Right atrium auricular region (tissue), 2 donors: ENCODE measurements at regions not wholly inside any gene's neighbourhood (a gene's known extent, or its start where the extent isn't known, plus 50 kb on each side); places are given as distances from the start of the nearest gene placed in this dataset.

ENCODE experiments used
- DNase-seq: peaks from one replicate; pipeline ENCODE4 v3.0.0-alpha.2; 2019; ENCODE audit warnings: low spot score
- H3K27ac ChIP-seq, 2 donors: fragments of 200-600 bp; sonication (generic); 1 replicate in 1 of 2; 2 replicates in 1 of 2; pipeline ENCODE4 v1.5.1; 2016 to 2019
- H3K27me3 ChIP-seq, 2 donors: fragments of 200-600 bp; sonication (generic); one replicate each; pipeline versions ENCODE4 v1.5.1 to v1.6.0; 2017 to 2019
- H3K36me3 ChIP-seq: fragments of 200-600 bp; sonication (generic); one replicate; pipeline ENCODE4 v1.5.1; 2016
- H3K4me1 ChIP-seq, 2 donors: fragments of 200-600 bp; sonication (generic); one replicate each; pipeline versions ENCODE4 v1.5.1 to v1.6.0; 2017 to 2019
- H3K4me3 ChIP-seq, 2 donors: fragments of 200-600 bp; sonication (generic); 1 replicate in 1 of 2; 2 replicates in 1 of 2; pipeline ENCODE4 v1.5.1; 2017 to 2019; ENCODE audit warnings: mild to moderate bottlenecking in 1 of 2, moderate library complexity in 1 of 2
- H3K9me3 ChIP-seq, 2 donors: fragments of 200-600 bp; sonication (generic); one replicate each; pipeline ENCODE4 v1.5.1; 2019
- TF ChIP-seq, protein P1 (sequence below), 2 donors: fragments of 200-600 bp; sonication (generic); IDR thresholded peaks; one replicate each; pipeline ENCODE4 v1.5.1; 2019; ENCODE audit warnings: antibody characterized with exemption in 2 of 2

- TF ChIP-seq, protein P1, sequence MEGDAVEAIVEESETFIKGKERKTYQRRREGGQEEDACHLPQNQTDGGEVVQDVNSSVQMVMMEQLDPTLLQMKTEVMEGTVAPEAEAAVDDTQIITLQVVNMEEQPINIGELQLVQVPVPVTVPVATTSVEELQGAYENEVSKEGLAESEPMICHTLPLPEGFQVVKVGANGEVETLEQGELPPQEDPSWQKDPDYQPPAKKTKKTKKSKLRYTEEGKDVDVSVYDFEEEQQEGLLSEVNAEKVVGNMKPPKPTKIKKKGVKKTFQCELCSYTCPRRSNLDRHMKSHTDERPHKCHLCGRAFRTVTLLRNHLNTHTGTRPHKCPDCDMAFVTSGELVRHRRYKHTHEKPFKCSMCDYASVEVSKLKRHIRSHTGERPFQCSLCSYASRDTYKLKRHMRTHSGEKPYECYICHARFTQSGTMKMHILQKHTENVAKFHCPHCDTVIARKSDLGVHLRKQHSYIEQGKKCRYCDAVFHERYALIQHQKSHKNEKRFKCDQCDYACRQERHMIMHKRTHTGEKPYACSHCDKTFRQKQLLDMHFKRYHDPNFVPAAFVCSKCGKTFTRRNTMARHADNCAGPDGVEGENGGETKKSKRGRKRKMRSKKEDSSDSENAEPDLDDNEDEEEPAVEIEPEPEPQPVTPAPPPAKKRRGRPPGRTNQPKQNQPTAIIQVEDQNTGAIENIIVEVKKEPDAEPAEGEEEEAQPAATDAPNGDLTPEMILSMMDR (IDR thresholded peaks at IDR 0.05), result no peak
- Histone ChIP-seq H3K27ac (no peak overlapping the region), H3K36me3 (no peaks in the 10 kb centered on the region), H3K9me3 (no peaks in the 10 kb centered on the region), H3K27me3 (no peaks in the 10 kb centered on the region), H3K4me1 (no peaks in the 10 kb centered on the region), H3K4me3 (no peak overlapping the region)
- DNase-seq, result no peak
Observed at GRCh38 chr5:117230375-117230774, 655.8 kb upstream of the SEMA6A start.

- Histone ChIP-seq H3K27ac (no peak overlapping the region), H3K4me3 (no peak overlapping the region), H3K9me3 (no peaks in the 10 kb centered on the region), H3K27me3 (no peaks in the 10 kb centered on the region), H3K4me1 (no peaks in the 10 kb centered on the region), H3K36me3 (no peaks in the 10 kb centered on the region)
- DNase-seq, result no peak
- TF ChIP-seq, protein P1 (IDR thresholded peaks at IDR 0.05), result no peak
Observed at GRCh38 chr5:117220730-117221129, 646.1 kb upstream of the SEMA6A start.

DNA sequence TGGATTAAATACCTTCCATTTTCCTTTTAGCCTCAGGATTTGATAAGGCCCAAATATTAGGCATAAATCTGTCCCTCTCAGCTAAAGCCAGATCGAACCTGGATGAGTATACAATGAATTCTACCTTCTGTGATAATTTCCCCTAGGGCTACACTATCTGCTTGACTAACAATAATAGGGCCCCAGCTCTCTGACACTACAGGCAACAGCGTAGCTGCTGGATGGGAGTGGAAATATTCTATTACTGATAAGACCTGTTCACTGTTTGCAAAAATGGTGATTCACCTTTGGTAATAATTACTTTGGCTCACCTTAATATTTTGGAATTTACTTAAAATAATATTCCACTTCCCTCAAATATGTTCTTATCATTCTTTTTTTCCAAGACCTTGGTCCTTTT is 644.2 kb upstream of the SEMA6A start:
- H3K9me3 ChIP-seq, result no peaks in the 10 kb centered on the region
- no peak for DNase-seq
- H3K36me3 ChIP-seq, result no peaks in the 10 kb centered on the region
- H3K4me3 ChIP-seq, result no peak overlapping the region
- no peaks in the 10 kb centered on the region for H3K4me1 ChIP-seq
- H3K27me3 ChIP-seq, result no peaks in the 10 kb centered on the region
- TF ChIP-seq, protein P1 (IDR thresholded peaks at IDR 0.05), result no peak
- H3K27ac ChIP-seq, result no peak overlapping the region

DNA sequence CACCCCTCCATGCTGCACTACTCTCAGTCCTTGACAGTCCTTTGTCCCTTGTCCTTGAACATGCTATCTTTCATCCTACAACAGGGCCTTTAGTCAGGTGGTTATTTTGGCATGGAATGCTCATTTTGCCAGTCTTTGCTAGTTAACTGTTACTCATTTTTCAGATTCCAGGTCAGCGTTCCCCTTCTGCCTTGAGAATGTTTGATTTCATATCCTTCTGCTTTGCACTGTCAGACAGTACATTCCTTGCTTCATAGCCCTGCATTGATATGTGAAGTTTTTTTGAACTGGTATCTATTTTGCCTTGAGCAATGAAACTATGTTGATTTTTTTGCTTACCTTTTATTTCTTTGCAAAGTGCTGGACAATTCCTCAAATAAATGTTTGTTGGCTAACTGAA is 638.2 kb upstream of the SEMA6A start:
- H3K36me3 ChIP-seq, result no peaks in the 10 kb centered on the region
- H3K27ac ChIP-seq, result no peak overlapping the region
- H3K4me3 ChIP-seq, result no peak overlapping the region
- DNase-seq, result no peak
- no peaks in the 10 kb centered on the region for H3K4me1 ChIP-seq
- TF ChIP-seq, protein P1 (IDR thresholded peaks at IDR 0.05), result no peak
- H3K9me3 ChIP-seq, result peaks cover 0 to 3% of the 10 kb centered on the region in 2 donors
- no peaks in the 10 kb centered on the region for H3K27me3 ChIP-seq

- TF ChIP-seq, protein P1 (IDR thresholded peaks at IDR 0.05), result no peak
- no peaks in the 10 kb centered on the region for H3K4me1 ChIP-seq
- no peak overlapping the region for H3K4me3 ChIP-seq
Observed at GRCh38 chr5:117210796-117211195, 636.2 kb upstream of the SEMA6A start.

GRCh38 chr5:117209479-117209878 is 634.9 kb upstream of the SEMA6A start:
- no peak overlapping the region for H3K27ac ChIP-seq
- TF ChIP-seq, protein P1 (IDR thresholded peaks at IDR 0.05), result no peak
- peaks cover 0 to 3% of the 10 kb centered on the region in 2 donors for H3K9me3 ChIP-seq
- no peaks in the 10 kb centered on the region for H3K36me3 ChIP-seq
- H3K27me3 ChIP-seq, result no peaks in the 10 kb centered on the region
- H3K4me3 ChIP-seq, result no peak overlapping the region
- DNase-seq, result no peak
- H3K4me1 ChIP-seq, result no peaks in the 10 kb centered on the region

More at GRCh38 chr5:117210796-117211195, 636.2 kb upstream of the SEMA6A start:
- Histone ChIP-seq H3K9me3 (peaks cover 0 to 3% of the 10 kb centered on the region in 2 donors), H3K36me3 (no peaks in the 10 kb centered on the region), H3K27me3 (no peaks in the 10 kb centered on the region), H3K27ac (no peak overlapping the region)
- DNase-seq, result no peak
